ENCODE measurements at regions not wholly inside any gene's neighbourhood (a gene's known extent, or its start where the extent isn't known, plus 50 kb on each side); places are given as distances from the start of the nearest gene placed in this dataset.
A peak's percentile ranks its signal among the peaks of the same experiment; 100 is the strongest.

- DNase-seq (ENCODE audit: low spot score) = no peak
- TF ChIP-seq CTCF (IDR thresholded peaks at IDR 0.05) = no peak
Measured at GRCh38 chr2:224308272-224308911, 93.5 kb downstream of the FAM124B start.

GRCh38 chr2:224302952-224303351 lies 99.0 kb downstream of the FAM124B start:
- no peak for TF ChIP-seq CTCF (IDR thresholded peaks at IDR 0.05)
- ATAC-seq (ENCODE audit: low FRiP score) (no peak), DNase-seq (ENCODE audit: low spot score) (no peak)

More at GRCh38 chr2:224308272-224308911, 93.5 kb downstream of the FAM124B start:
- ATAC-seq (ENCODE audit: low FRiP score) = no peak

- ATAC-seq (ENCODE audit: low FRiP score) (no peak), DNase-seq (ENCODE audit: low spot score) (no peak)
- no peak for TF ChIP-seq CTCF (IDR thresholded peaks at IDR 0.05)
Measured at GRCh38 chr2:224293976-224294375, 107.9 kb downstream of the FAM124B start.

GRCh38 chr2:224287531-224287930 lies 114.4 kb downstream of the FAM124B start:
- ATAC-seq (ENCODE audit: low FRiP score) = no peak
- no peak for DNase-seq (ENCODE audit: low spot score)
- no peak for TF ChIP-seq CTCF (IDR thresholded peaks at IDR 0.05)

GRCh38 chr2:224286923-224287322 lies 115.0 kb downstream of the FAM124B start:
- DNase-seq (ENCODE audit: low spot score) = no peak

GRCh38 chr2:224284134-224284946 lies 117.6 kb downstream of the FAM124B start:
- ATAC-seq (ENCODE audit: low FRiP score) = peak; percentile 54
- DNase-seq (ENCODE audit: low spot score) = no peak

More at GRCh38 chr2:224286923-224287322, 115.0 kb downstream of the FAM124B start:
- no peak for ATAC-seq (ENCODE audit: low FRiP score)
- TF ChIP-seq CTCF (IDR thresholded peaks at IDR 0.05) = no peak

More at GRCh38 chr2:224284134-224284946, 117.6 kb downstream of the FAM124B start:
- TF ChIP-seq CTCF (IDR thresholded peaks at IDR 0.05) = peak in 1 of 3 donors; percentile 33

Measured in omental fat pad (tissue), 3 donors.